HuH-7 (cell line): ENCODE measurements at regions not wholly inside any gene's neighbourhood (a gene's known extent, or its start where the extent isn't known, plus 50 kb on each side); places are given as distances from the start of the nearest gene placed in this dataset.
A peak's percentile ranks its signal among the peaks of the same experiment; 100 is the strongest.

Experiments used
- DNase-seq: peaks from one replicate; pipeline ENCODE4 v3.0.0; 2011; ENCODE audit warnings: low spot score

GRCh38 chr12:31867292-31867691 is 91.9 kb upstream of the RESF1 start:
- no peak for DNase-seq

GRCh38 chr12:31866523-31866922 is 92.7 kb upstream of the RESF1 start:
- DNase-seq = no peak

DNA sequence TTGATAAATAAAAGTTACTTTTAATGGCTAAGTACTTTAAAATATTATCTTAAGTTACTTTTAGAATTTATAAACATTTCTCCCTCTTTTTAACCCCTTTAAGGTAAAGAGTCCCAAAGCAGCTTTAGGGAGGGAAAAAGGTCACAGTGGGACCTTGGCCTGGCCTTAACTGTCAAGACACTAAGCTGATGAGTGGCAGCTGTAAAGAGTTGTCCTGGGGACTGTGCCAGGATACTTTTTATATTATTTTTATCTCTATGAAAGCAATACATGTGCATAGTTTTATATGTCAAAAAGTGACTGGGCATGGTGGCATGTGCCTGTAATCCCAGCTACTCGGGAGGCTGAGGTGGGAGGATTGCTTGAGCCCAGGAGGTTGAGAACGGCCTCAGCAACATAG is 94.2 kb upstream of the RESF1 start:
- DNase-seq = no peak

- DNase-seq = no peak
Observed at GRCh38 chr12:31861360-31861759, 97.9 kb upstream of the RESF1 start.

DNA sequence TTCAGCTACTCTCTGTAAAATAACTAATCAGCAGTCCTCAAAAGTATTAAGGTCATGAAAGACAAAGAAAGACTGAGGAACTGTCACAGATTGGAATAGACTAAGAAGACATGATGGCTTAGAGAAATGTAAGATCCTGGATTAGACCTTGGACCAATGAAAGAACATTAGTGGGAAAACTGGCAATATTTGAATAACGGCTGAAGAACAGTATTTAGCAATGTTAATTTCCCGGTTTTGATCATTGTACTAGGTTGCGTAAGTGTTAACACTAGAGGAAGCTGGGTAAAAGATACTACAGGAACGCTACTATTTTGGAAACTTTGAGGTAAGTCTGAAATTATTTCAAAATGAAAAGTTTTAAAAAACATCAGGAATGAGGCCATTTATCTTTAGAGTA is 98.8 kb upstream of the RESF1 start:
- DNase-seq = no peak

GRCh38 chr12:31859232-31859977 is 99.8 kb upstream of the RESF1 start:
- no peak for DNase-seq

- DNase-seq = no peak
Observed at GRCh38 chr12:31855427-31855826, 103.8 kb upstream of the RESF1 start.

DNA sequence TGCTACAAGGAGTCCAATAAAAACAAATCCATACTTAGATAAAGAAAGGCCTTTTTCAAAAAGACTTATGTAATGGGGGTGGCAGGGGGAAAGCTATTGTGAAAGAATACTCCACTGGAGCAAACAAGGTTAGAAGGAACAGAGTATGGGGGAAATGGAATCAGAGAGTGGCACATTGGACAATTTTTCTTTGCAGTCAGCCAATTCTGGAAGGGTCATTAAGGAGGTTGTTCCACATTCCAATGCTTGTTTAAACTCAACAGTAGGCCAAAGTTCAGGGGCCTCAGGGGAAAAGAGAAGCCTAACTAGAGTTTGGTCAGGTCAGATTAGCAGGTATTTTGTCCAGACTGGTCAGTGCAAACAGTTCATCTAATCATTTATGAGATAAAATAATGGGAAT is 105.2 kb upstream of the RESF1 start:
- peak; percentile 30 for DNase-seq

DNA sequence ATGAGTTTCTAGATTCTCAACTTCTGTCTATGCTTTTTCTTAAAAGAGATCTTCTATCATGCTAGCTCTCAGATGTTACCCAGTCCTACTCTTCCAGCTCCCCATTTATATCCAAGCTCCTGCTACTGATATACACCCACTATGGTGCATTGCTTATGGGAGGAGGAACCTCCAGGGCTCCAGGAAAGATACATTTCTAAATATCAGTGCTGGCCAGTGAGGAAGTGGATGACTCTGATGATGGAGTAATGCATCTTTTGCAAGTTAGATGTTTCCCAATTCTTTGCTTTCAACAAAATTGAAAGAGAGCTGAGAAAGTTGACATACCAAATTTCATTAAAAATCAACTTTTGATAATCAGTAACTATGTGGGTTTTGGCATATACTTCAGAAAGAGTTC is 105.7 kb upstream of the RESF1 start:
- DNase-seq = no peak

- DNase-seq = no peak
Observed at GRCh38 chr12:31850268-31850667, 108.9 kb upstream of the RESF1 start.

DNA sequence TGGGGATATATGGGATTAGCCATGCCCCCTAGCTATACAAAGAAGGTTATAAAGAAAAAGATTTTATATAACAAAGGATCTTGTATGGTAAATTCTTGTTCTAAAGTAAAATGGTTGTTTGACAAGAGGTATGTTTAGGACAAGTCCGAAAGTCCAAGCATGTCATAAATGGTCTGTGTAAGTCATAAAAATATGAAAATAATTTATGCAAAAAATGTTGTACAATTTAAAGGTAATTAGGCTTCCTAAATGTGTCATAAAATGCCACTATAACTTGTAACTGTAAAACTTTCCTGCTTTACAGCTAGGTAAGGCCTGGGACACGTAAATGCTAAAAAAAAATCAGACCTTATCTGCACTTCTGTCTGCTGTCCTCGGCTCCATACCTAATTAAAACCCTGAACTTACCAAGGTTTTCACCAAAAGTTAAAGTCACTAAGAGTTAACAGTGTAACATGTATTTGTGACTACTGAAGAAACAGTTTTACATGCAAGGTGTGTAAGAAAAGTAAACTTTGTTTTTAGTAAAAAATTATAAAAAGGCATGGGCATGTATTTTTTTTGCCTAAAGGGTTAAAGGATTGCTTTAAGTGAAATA is 110.0 kb upstream of the RESF1 start:
- no peak for DNase-seq

DNA sequence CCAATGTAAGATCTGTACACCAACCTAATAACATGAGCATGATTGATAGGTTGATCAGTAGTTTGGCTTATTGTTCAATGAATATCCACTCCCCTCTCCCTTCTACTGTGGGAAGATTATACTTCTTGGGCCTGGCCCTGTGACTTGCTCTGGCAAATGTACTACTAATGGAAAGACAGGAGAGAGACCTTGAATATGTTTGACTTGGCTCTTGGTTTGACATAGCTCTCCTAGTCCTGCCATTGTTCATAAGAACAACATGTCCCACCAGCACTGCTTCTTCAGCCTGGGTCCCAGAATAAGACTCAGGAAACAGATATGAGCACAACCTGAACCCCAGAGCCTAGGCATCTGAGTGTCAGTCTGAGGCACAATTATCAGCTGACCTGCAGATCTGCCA is 112.8 kb upstream of the RESF1 start:
- no peak for DNase-seq

GRCh38 chr12:31845613-31846322 is 113.4 kb upstream of the RESF1 start:
- no peak for DNase-seq

DNA sequence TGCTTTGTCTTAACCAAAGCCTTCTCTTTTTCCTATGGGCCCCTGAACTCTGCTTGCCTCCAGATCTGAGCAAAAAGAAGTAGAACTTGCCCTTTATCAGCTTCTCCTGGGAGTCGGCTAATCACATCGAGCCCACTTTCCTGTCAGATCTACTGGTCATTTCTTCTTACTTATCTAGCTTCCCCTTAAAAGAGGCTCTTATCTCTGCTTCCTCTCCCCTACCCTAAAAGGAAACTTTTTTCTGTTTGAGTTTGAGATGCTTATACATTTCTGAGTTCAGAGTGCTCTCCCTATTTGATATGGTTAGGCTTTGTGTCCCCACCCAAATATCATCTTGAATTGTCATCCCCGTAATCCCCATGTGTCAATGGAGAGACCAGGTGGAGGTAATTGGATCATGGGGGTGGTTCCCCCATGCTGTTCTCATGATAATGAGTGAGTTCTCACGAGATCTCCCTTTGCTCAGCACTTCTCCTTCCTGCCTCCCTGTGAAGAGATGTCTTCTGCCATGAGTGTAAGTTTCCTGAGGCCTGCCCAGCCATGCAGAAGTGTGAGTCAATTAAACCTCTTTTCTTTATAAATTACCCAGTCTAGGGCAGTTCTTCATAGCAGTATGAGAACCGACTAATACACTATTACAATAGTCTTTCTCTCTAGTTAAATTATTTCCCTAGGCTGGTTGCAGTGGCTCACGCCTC is 114.7 kb upstream of the AMN1 start:
- DNase-seq = no peak

- DNase-seq = no peak
Observed at GRCh38 chr12:31837913-31838312, 109.1 kb upstream of the AMN1 start.

GRCh38 chr12:31835276-31835882 is 106.6 kb upstream of the AMN1 start:
- peak; percentile 25 for DNase-seq

DNA sequence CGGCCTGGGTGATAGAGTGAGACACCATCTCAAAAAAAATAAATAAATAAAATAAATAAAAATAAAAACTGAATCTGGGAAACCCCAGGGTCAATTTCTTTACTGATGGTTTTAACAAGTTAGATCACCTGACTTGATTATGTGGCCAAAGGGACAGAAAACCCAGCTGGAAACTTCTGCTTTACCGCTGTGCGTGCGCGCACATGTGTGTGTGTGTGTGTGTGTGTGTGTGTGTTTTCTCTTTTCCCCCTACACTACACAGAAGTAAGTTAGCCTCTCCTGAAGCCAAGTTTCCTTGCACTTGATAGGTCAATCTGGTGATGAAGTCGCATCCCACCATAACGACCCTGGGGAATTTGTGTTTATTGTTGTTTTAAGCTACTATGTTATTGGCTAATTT is 105.3 kb upstream of the AMN1 start:
- DNase-seq = no peak

DNA sequence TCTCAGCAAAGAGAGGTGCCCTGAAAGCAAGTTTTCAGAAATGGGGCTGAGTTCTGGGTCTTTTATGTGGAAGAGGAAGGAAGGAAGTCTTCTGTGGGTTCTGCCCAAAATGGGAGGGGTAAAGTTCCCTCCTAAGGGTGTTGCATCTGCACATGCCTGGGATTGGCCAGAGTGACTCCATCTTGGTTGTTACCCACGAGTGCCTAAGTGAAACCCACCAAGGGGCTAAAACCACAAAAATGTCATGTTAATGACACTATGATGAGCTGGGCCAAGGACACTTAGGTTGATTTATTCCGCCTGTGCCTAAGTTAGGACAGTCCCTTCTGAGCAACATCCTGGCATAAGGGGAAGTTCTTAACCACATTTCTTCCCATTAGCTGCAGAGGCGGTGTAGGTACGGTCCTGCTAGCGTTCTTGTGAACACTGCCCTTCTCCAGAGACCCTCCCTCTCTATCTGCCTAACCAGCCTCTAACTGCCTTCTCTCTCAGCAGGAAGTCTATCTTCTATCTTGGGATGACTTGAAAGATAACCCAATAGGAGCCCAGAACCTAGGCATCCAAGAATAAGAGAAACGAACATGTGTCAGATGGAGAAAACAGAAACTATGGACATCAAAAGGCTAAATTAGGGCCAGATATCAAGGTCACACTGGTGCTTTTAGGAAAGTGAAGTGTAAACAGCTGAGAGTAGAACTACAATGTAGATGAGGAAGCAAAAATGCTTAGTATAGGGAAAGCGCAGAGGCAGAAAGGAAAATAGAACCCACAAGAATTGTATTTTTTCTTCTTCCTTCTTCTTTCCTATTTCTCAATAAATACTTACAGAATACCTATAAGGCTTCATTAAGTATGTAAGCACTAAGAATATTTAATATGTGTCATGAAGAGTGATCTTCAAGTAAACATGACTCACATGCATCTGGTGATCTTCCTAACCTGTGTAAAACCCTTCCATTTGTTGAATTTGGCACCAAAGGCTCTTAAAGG is 104.2 kb upstream of the AMN1 start:
- DNase-seq = no peak

- DNase-seq = no peak
Observed at GRCh38 chr12:31828071-31828470, 99.2 kb upstream of the AMN1 start.

DNA sequence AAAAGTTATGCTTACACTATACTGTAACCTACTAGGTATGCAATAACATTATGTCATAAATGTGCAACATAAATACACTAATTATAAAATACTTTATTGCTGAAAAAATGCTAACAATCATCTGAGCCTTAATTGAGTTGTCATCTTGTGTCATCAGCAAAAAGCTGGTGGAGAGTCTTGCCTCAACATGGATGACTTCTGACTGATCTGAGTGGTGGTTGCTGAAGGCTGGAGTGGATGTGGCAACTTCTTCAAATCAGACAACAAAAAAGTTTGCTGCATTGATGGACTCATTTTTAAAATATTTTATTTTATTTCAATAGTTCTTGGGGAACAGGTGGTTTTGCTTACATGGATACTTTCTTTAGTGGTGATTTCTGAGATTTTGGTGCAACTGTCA is 93.9 kb upstream of the AMN1 start:
- no peak for DNase-seq

- DNase-seq = no peak
Observed at GRCh38 chr12:31821484-31821883, 92.7 kb upstream of the AMN1 start.
